ENCODE measurements at regions not wholly inside any gene's neighbourhood (a gene's known extent, or its start where the extent isn't known, plus 50 kb on each side); places are given as distances from the start of the nearest gene placed in this dataset.

- no peak overlapping the region for H3K4me3 ChIP-seq
- no peak overlapping the region for H3K27ac Mint-ChIP-seq
- peaks cover 87% of the 10 kb centered on the region for H3K9me3 Mint-ChIP-seq
- H2AFZ ChIP-seq = no peak overlapping the region
- no peaks in the 10 kb centered on the region for H3K79me2 ChIP-seq (replicated peaks; ENCODE audit: insufficient read depth)
- TF ChIP-seq EZH2phosphoT487 (IDR thresholded peaks at IDR 0.05; ENCODE audit: unreplicated experiment) (no peak), ZNF331 (CRISPR knock-in tag; IDR thresholded peaks at IDR 0.05; ENCODE audit: low read depth) (no peak), JUNB (IDR thresholded peaks at IDR 0.05; ENCODE audit: unreplicated experiment) (no peak), STAT1 (IDR thresholded peaks at IDR 0.05; ENCODE audit: unreplicated experiment) (no peak), CTCF (conservative IDR thresholded peaks at IDR 0.05; ENCODE audit: low read depth in 2 of 2) (no peak), ZNF114 (CRISPR knock-in tag; IDR thresholded peaks at IDR 0.05) (no peak), ETS1 (IDR thresholded peaks at IDR 0.05) (no peak), NANOG (IDR thresholded peaks at IDR 0.05; ENCODE audit: borderline replicate concordance) (no peak), REST (IDR thresholded peaks at IDR 0.05; ENCODE audit: unreplicated experiment) (no peak), POLR2AphosphoS5 (IDR thresholded peaks at IDR 0.05; ENCODE audit: low read depth) (no peak), CREB1 (CRISPR knock-in tag; IDR thresholded peaks at IDR 0.05; ENCODE audit: low read depth) (no peak), ZNF462 (CRISPR knock-in tag; IDR thresholded peaks at IDR 0.05) (no peak), EZH2 (IDR thresholded peaks at IDR 0.05; ENCODE audit: low read depth, unreplicated experiment) (no peak)
- H3F3A ChIP-seq (replicated peaks; ENCODE audit: low read depth) = no peaks in the 10 kb centered on the region
- H3K4me1 ChIP-seq (ENCODE audit: insufficient read depth) = no peaks in the 10 kb centered on the region
- H3K27me3 ChIP-seq (ENCODE audit: insufficient read depth) = no peaks in the 10 kb centered on the region
- ATAC-seq = no peak
- H3K27ac ChIP-seq (ENCODE audit: low read depth) = no peak overlapping the region
- no peak overlapping the region for H3K4me3 Mint-ChIP-seq
- peaks cover 4% of the 10 kb centered on the region for H3K27me3 Mint-ChIP-seq (ENCODE audit: insufficient read depth, low read depth, poor library complexity)
- no peak overlapping the region for H3K4me2 ChIP-seq
- DNase-seq (ENCODE audit: low spot score) = no peak
- H3K9me2 ChIP-seq (ENCODE audit: insufficient read depth) = no peaks in the 10 kb centered on the region
- H4K20me1 ChIP-seq (replicated peaks; ENCODE audit: insufficient read depth) = no peaks in the 10 kb centered on the region
- peaks cover 30% of the 10 kb centered on the region for H3K36me3 Mint-ChIP-seq (ENCODE audit: low read depth)
- no peaks in the 10 kb centered on the region for H3K4me1 Mint-ChIP-seq
- no peaks in the 10 kb centered on the region for H3K36me3 ChIP-seq (ENCODE audit: insufficient read depth)
Measured at GRCh38 chr14:105894978-105895881, 368.8 kb downstream of the TMEM121 start.
